ENCODE measurements at regions not wholly inside any gene's neighbourhood (a gene's known extent, or its start where the extent isn't known, plus 50 kb on each side); places are given as distances from the start of the nearest gene placed in this dataset.
A peak's percentile ranks its signal among the peaks of the same experiment; 100 is the strongest.

DNA sequence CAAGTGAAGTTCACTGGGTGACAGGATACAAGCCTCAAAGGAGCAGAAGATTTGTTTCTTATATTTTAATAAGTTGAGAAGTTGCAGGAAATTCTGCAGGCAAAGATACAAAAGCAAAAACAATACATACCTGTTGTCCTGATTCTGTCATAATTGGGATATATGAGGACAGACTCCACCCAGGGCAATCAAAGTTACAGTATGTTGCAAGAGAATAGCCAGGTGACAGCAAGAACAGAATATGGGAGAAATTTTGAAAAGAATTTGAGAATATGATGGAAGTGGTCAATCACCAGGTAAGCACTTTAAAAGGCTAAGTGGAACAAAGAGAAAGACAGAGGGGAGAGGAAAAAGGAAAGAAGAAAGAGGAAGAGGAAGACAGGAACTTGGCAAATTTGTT lies 607.6 kb upstream of the ADGRL4 start:
- TF ChIP-seq RFX3 (CRISPR knock-in tag; IDR thresholded peaks at IDR 0.05) (no peak), CEBPB (IDR thresholded peaks at IDR 0.05; ENCODE audit: borderline replicate concordance, low read depth, low read length) (peak; percentile 21; the same call in 1 of the 2 replicates)
- H3K79me2 ChIP-seq (ENCODE audit: insufficient read depth, low read length): no peaks in the 10 kb centered on the region
- H3K4me2 ChIP-seq (ENCODE audit: low read depth, low read length): no peak overlapping the region
- intact Hi-C loops (cut with micrococcal nuclease; ENCODE audit: unreplicated experiment): no loop called here
- in situ Hi-C loops (cut with HindIII; ENCODE audit: extremely low pct_ligation_motif_present, low pct_unique_long_range_greater_than_20kb): no loop called here
- POLR2A ChIA-PET: no interaction called here
- DNase-seq (ENCODE audit: low spot score) (no peak), ATAC-seq (no peak), FAIRE-seq (no peak)
- no TSS peak for BruUV-seq (replicated peaks)
- no peaks in the 10 kb centered on the region for H3K36me3 ChIP-seq (replicated peaks in 1 of 2; ENCODE audit: control insufficient read depth in 1 of 2, insufficient read depth in 2 of 2, low read length in 2 of 2)
- no peaks in the 10 kb centered on the region for H3K4me1 ChIP-seq (ENCODE audit: insufficient read depth, low read length)
- CTCF ChIA-PET (ENCODE audit: low intra/inter-chr PET ratio, low total read pairs): no interaction called here
- no peak overlapping the region for H3K9ac ChIP-seq (ENCODE audit: insufficient read depth, low read depth, low read length)
- no peak overlapping the region for H3K27ac ChIP-seq (ENCODE audit: extremely low read length, insufficient read depth, low read length)
- H4K20me1 ChIP-seq (ENCODE audit: insufficient read depth, low read length): no peaks in the 10 kb centered on the region
- no peak overlapping the region for H3K4me3 ChIP-seq (replicated peaks in 1 of 3; ENCODE audit: insufficient read depth in 1 of 3, low read depth in 2 of 3, low read length in 3 of 3)
- H3K27me3 ChIP-seq (ENCODE audit: control insufficient read depth in 1 of 2, insufficient read depth in 2 of 2, low read length in 2 of 2): no peaks in the 10 kb centered on the region
- no peak overlapping the region for H2AFZ ChIP-seq (ENCODE audit: low read length)
- H3K9me3 ChIP-seq (ENCODE audit: low read length): peaks cover 72% of the 10 kb centered on the region

DNA sequence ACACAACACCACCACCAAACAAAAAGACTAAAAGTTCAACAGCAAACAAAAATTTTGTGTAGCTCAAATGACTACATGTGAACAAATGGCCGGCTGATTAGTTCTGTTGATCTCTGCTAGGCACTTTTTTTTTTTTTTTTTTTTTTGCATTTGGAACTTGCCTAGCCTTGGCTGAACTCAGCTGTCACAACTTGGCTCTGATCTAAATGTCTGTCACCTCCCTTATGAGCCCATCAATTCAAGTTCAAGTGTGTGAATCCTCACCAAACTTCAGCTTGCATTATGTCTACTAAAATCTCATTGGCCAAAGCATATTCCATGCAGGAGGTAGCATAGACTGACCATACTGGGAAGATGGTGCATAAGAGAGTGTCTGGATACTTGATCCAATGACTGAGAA lies 606.5 kb upstream of the ADGRL4 start:
- intact Hi-C loops (cut with micrococcal nuclease; ENCODE audit: unreplicated experiment) (no loop called here), in situ Hi-C loops (cut with HindIII; ENCODE audit: extremely low pct_ligation_motif_present, low pct_unique_long_range_greater_than_20kb) (no loop called here)
- H3K27me3 ChIP-seq (ENCODE audit: control insufficient read depth in 1 of 2, insufficient read depth in 2 of 2, low read length in 2 of 2): no peaks in the 10 kb centered on the region
- H3K79me2 ChIP-seq (ENCODE audit: insufficient read depth, low read length): no peaks in the 10 kb centered on the region
- POLR2A ChIA-PET: no interaction called here
- 42% methylated on average over 1 of the region's 1 CpG for WGBS (ENCODE audit: low lambda C conversion rate)
- H3K4me2 ChIP-seq (ENCODE audit: low read depth, low read length): no peak overlapping the region
- H3K4me3 ChIP-seq (replicated peaks in 1 of 3; ENCODE audit: insufficient read depth in 1 of 3, low read depth in 2 of 3, low read length in 3 of 3): no peak overlapping the region
- DNase-seq (ENCODE audit: low spot score) (no peak), FAIRE-seq (no peak), ATAC-seq (no peak)
- no peaks in the 10 kb centered on the region for H3K4me1 ChIP-seq (ENCODE audit: insufficient read depth, low read length)
- no TSS peak for BruUV-seq (replicated peaks)
- H3K9ac ChIP-seq (ENCODE audit: insufficient read depth, low read depth, low read length): no peak overlapping the region
- no peak overlapping the region for H2AFZ ChIP-seq (ENCODE audit: low read length)
- no peaks in the 10 kb centered on the region for H3K36me3 ChIP-seq (replicated peaks in 1 of 2; ENCODE audit: control insufficient read depth in 1 of 2, insufficient read depth in 2 of 2, low read length in 2 of 2)
- TF ChIP-seq SMAD1 (CRISPR knock-in tag; IDR thresholded peaks at IDR 0.05; ENCODE audit: borderline replicate concordance, low read depth): no peak
- TF ChIP-seq, protein P1, sequence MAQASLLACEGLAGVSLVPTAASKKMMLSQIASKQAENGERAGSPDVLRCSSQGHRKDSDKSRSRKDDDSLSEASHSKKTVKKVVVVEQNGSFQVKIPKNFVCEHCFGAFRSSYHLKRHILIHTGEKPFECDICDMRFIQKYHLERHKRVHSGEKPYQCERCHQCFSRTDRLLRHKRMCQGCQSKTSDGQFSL (CRISPR knock-in tag; IDR thresholded peaks at IDR 0.05): no peak
- no peak for TF ChIP-seq ZNF674 (CRISPR knock-in tag; IDR thresholded peaks at IDR 0.05; ENCODE audit: low read depth)
- TF ChIP-seq, protein P2, sequence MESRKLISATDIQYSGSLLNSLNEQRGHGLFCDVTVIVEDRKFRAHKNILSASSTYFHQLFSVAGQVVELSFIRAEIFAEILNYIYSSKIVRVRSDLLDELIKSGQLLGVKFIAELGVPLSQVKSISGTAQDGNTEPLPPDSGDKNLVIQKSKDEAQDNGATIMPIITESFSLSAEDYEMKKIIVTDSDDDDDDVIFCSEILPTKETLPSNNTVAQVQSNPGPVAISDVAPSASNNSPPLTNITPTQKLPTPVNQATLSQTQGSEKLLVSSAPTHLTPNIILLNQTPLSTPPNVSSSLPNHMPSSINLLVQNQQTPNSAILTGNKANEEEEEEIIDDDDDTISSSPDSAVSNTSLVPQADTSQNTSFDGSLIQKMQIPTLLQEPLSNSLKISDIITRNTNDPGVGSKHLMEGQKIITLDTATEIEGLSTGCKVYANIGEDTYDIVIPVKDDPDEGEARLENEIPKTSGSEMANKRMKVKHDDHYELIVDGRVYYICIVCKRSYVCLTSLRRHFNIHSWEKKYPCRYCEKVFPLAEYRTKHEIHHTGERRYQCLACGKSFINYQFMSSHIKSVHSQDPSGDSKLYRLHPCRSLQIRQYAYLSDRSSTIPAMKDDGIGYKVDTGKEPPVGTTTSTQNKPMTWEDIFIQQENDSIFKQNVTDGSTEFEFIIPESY (CRISPR knock-in tag; IDR thresholded peaks at IDR 0.05): no peak
- TF ChIP-seq, protein P3, sequence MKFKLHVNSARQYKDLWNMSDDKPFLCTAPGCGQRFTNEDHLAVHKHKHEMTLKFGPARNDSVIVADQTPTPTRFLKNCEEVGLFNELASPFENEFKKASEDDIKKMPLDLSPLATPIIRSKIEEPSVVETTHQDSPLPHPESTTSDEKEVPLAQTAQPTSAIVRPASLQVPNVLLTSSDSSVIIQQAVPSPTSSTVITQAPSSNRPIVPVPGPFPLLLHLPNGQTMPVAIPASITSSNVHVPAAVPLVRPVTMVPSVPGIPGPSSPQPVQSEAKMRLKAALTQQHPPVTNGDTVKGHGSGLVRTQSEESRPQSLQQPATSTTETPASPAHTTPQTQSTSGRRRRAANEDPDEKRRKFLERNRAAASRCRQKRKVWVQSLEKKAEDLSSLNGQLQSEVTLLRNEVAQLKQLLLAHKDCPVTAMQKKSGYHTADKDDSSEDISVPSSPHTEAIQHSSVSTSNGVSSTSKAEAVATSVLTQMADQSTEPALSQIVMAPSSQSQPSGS (CRISPR knock-in tag; IDR thresholded peaks at IDR 0.05): no peak
- TF ChIP-seq SOX13 (IDR thresholded peaks at IDR 0.05): no peak
- no peak for TF ChIP-seq SOX13 (CRISPR knock-in tag; conservative IDR thresholded peaks at IDR 0.05 in 1 of 2, IDR thresholded peaks at IDR 0.05 in 1 of 2)
- TF ChIP-seq SPEN (CRISPR knock-in tag; IDR thresholded peaks at IDR 0.05; ENCODE audit: low read depth): no peak
- no peak for TF ChIP-seq ZNF292 (CRISPR knock-in tag; IDR thresholded peaks at IDR 0.05; ENCODE audit: borderline replicate concordance, low read depth)
- H4K20me1 ChIP-seq (ENCODE audit: insufficient read depth, low read length): no peaks in the 10 kb centered on the region
- no peak overlapping the region for H3K27ac ChIP-seq (ENCODE audit: extremely low read length, insufficient read depth, low read length)
- CTCF ChIA-PET (ENCODE audit: low intra/inter-chr PET ratio, low total read pairs): no interaction called here
- peaks cover 67% of the 10 kb centered on the region for H3K9me3 ChIP-seq (ENCODE audit: low read length)

Measured in HepG2 (cell line).